Astrocyte of the hippocampus (primary cell): ENCODE measurements at regions not wholly inside any gene's neighbourhood (a gene's known extent, or its start where the extent isn't known, plus 50 kb on each side); places are given as distances from the start of the nearest gene placed in this dataset.
"Not testable (repeated sequence)": the region's sequence is repeated elsewhere in the genome, so short reads cannot be mapped to it uniquely, and the experiment has no call there.

Experiments used
- DNase-seq: peaks from one replicate; pipeline ENCODE4 v3.0.0; 2011; ENCODE audit warnings: low read depth, low spot score

GRCh38 chrX:117689956-117690355, 426.7 kb downstream of the KLHL13 start:
- no peak for DNase-seq

- DNase-seq, result no peak
Measured at GRCh38 chrX:117680286-117680685, 436.3 kb downstream of the KLHL13 start.

GRCh38 chrX:117653396-117653795, 463.2 kb downstream of the KLHL13 start:
- no peak for DNase-seq

- DNase-seq, result no peak
Measured at GRCh38 chrX:117645639-117646038, 471.0 kb downstream of the KLHL13 start.

GRCh38 chrX:117641913-117642656, 474.5 kb downstream of the KLHL13 start:
- no peak for DNase-seq

- DNase-seq, result no peak
Measured at GRCh38 chrX:117636826-117637225, 479.8 kb downstream of the KLHL13 start.

GRCh38 chrX:117633277-117633676, 483.3 kb downstream of the KLHL13 start:
- DNase-seq, result no peak

- DNase-seq, result no peak
Measured at GRCh38 chrX:117628381-117628780, 488.2 kb downstream of the KLHL13 start.

- peak; percentile 4 for DNase-seq
Measured at GRCh38 chrX:117610806-117611205, 505.8 kb downstream of the KLHL13 start.

- DNase-seq, result no peak
Measured at GRCh38 chrX:117610049-117610448, 506.6 kb downstream of the KLHL13 start.

GRCh38 chrX:117607561-117607960, 509.0 kb downstream of the KLHL13 start:
- DNase-seq, result no peak

- not testable (repeated sequence) for DNase-seq
Measured at GRCh38 chrX:117606101-117606500, 510.5 kb downstream of the KLHL13 start.

- DNase-seq, result no peak
Measured at GRCh38 chrX:117570160-117570559, 546.5 kb downstream of the KLHL13 start.

GRCh38 chrX:117568238-117568637, 548.4 kb downstream of the KLHL13 start:
- DNase-seq, result no peak

GRCh38 chrX:117543885-117544284, 572.7 kb downstream of the KLHL13 start:
- DNase-seq, result no peak

- no peak for DNase-seq
Measured at GRCh38 chrX:117539090-117539418, 577.6 kb downstream of the KLHL13 start.

GRCh38 chrX:117538178-117539089, 578.2 kb downstream of the KLHL13 start:
- DNase-seq, result peak; percentile 33

GRCh38 chrX:117532339-117532738, 584.3 kb downstream of the KLHL13 start:
- no peak for DNase-seq

GRCh38 chrX:117522725-117523700, 593.6 kb downstream of the KLHL13 start:
- no peak for DNase-seq

GRCh38 chrX:117517994-117518393, 598.6 kb downstream of the KLHL13 start:
- no peak for DNase-seq

GRCh38 chrX:117511379-117511778, 605.2 kb downstream of the KLHL13 start:
- peak; percentile 1 for DNase-seq

- no peak for DNase-seq
Measured at GRCh38 chrX:117510453-117510852, 606.2 kb downstream of the KLHL13 start.
